Erythroblast (primary cell): ENCODE measurements at regions not wholly inside any gene's neighbourhood (a gene's known extent, or its start where the extent isn't known, plus 50 kb on each side); places are given as distances from the start of the nearest gene placed in this dataset.
"Not testable (repeated sequence)": the region's sequence is repeated elsewhere in the genome, so short reads cannot be mapped to it uniquely, and the experiment has no call there.

Experiments used
- DNase-seq, 2 experiments: peaks; one replicate each; lab custom pipeline; 2025; lab: John Stamatoyannopoulos, UW
- GATA1 ChIP-seq: IDR thresholded peaks from 2 replicates; pipeline ENCODE4 v1.6.1; 2011; ENCODE audit warnings: low read depth, mild to moderate bottlenecking, control low read depth, low read length, moderate library complexity
- POLR2A ChIP-seq: IDR thresholded peaks from 2 replicates; pipeline ENCODE4 v1.6.1; 2011; ENCODE audit warnings: mild to moderate bottlenecking, low read length

DNA sequence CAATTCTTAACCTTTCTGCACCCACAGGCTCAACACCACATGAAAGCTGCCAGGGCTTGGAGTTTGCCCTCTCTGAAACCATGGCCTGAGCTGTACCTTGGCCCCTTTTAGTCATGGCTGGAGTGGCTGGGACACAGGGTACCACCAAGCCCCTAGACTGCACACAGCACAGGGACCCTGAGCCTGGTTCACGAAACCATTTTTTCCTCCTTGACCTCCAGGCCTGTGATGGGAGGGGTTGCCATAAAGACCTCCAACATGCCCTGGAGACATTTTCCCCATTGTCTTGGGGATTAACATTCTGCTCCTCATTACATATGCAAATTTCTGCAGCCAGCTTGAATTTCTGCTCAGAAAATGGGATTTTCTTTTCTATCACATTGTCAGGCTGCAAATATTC, 113.4 kb downstream of the XPNPEP1 start:
- not testable (repeated sequence) for DNase-seq

DNA sequence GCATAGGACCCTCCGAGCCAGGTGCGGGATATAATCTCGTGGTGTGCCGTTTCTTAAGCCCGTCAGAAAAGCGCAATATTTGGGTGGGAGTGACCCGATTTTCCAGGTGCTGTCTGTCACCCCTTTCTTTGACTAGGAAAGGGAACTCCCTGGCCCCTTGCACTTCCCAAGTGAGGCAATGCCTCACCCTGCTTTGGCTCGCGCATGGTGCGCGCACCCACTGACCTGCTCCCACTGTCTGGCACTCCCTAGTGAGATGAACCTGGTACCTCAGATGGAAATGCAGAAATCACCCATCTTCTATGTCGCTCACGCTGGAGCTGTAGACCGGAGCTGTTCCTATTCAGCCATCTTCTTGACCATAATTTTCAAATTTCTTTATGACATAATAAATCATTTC, 122.1 kb downstream of the XPNPEP1 start:
- not testable (repeated sequence) for DNase-seq

DNA sequence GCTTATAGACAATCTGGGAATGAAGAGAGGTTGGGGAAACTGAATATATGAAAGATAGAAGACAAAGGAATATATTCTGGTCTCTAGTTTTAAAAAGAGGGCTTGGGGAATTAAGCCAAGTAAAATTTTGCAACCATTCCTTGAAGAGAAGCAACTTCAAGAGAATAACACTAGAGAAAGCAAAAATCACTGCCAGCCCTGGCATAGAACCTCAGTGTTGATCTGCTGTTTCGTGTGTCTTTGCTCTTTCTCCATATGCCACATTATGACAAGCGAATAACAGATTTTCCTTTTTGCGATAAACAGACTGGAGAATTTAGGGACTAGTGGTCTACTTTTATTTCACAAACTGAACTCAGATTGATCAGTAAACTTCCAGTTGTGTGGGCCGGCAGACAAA, 132.7 kb downstream of the XPNPEP1 start:
- TF ChIP-seq GATA1 (no peak), POLR2A (no peak)

DNA sequence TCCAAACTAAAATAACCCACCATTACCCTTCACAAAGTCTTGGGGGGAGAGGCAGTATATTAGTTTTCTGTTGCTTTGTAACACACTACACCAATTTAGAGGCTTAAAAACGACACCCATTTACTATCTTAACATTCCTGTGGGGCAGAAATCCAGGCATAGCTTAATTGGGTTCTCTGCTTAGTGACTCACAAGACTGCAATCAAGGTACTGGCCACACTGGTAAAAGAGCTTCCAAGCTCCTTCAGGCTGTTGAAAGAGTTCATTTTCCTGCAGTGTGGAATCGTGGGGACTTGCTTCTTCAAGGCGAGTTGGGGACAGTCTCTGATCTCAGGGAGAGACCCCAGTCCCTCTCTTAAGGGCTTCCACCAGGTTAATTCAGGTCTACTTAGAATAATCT, 139.1 kb downstream of the XPNPEP1 start:
- DNase-seq = no peak
- TF ChIP-seq POLR2A = no peak

More for the DNA sequence above, 132.7 kb downstream of the XPNPEP1 start:
- no peak for DNase-seq

DNA sequence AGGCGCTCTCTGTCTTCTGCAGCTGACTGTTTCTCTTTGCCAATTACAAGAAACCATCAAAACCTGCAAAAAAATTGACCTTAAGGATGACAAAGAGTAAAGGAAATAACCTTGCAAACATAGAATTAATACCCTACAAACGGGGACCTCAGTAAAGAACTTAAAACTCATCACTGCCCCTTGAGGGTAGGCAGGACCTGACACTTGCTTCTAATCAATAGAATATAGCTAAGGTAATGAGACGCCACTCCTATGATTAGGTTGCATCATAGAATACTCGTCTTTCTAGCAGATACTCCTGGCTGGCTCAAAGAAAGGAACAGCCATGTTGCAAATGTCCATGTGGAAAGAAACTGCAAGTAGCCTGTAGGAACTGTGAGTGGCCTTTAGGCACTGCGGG, 140.0 kb downstream of the XPNPEP1 start:
- TF ChIP-seq POLR2A = no peak
- no peak for TF ChIP-seq GATA1
- no peak for DNase-seq

DNA sequence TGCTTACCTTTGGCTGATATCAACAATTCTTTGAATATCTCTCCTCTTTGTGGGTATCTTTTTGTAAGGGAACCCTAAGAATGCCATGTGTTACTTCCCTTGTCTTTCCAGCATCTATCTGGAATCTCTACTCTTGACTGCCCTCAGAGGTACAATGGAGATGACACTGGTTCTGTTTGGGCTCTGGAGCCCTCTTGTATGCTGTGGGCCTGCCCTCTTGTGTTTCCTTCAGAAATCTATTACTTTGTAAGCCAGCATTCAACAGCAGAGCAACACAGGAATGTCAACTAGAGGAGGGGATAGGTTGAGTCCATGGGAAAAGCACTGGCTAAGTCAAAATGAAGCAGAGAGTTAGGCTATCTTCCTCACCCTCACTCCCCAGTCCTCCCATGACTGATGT, 142.3 kb downstream of the XPNPEP1 start:
- TF ChIP-seq POLR2A (no peak), GATA1 (no peak)
- no peak for DNase-seq

DNA sequence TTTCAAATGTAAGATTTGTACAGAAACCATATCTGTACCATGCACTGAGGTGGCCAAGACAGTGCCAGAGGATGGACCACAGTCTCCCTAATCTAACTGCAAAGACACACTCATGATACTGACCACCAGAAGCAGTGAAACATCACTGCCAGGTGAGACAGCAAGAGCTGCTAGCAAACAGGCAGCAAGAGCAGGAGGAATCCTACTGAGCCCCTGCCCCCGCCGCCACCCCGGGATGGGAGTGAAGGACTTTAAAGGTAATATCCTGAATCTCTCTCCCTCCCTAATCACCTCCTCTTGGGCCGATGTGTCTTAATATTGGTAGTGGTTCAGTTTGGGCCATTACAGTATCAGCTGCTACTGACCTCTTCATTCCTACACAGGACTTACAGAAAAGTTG, 144.3 kb downstream of the XPNPEP1 start:
- TF ChIP-seq POLR2A (no peak), GATA1 (no peak)
- no peak for DNase-seq

DNA sequence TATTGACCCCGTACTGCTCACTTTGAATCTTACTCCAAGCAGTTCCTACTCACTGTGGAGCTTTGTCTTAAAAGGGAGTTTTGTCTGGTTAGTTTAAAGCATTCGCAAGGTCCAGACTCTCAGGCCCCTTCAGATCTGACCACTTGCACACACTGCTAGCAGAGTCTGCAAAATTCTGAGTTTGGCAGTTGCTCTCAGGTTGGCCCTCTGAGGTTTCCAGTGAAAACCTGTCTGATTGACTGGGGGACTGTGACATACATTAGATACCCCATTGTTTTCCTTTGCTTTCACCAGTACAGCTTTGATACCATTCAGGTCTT, 149.2 kb downstream of the XPNPEP1 start:
- no peak for DNase-seq
- TF ChIP-seq POLR2A = no peak
- TF ChIP-seq GATA1 = no peak

DNA sequence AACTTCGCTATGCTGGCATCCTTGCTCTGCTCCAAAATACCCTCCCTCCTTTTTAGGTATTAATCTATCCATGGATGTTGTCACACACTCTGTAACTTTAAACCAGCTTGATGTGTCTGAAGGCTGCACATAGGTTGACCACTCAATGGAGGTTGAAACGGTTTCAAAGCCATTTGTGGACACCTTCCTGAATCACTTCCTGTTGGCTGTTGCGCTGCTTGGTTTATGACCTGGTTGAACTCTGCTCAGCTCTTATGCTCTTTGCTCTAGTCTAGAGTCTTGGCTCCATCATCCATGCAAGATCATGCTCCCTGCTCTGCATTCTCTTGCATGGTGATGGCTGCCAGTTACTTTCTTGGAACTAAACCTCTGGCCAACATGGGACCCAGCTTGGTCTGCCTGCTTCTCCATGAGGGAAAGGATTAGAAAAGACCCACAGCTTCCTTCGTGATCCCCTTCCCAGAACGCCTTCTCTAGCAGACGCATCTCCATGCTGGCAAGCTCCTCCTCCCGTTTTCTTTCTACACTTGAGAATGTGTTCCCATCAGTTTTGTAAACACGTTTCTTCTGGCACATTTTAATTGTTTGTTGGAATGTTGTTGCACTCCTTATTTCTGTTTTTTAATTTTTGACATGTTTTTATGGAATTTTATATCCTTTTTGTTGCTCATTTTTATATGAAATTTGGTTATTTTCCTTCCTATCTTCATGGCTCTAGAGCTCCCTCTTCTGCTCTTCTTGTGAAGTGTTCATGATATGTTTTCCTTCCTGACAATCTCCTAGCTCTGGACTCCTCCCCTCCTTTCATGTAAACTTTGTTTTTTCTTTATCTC, 149.8 kb downstream of the XPNPEP1 start:
- DNase-seq = peak; percentile 26 to 47
- TF ChIP-seq GATA1 = no peak
- TF ChIP-seq POLR2A = no peak

DNA sequence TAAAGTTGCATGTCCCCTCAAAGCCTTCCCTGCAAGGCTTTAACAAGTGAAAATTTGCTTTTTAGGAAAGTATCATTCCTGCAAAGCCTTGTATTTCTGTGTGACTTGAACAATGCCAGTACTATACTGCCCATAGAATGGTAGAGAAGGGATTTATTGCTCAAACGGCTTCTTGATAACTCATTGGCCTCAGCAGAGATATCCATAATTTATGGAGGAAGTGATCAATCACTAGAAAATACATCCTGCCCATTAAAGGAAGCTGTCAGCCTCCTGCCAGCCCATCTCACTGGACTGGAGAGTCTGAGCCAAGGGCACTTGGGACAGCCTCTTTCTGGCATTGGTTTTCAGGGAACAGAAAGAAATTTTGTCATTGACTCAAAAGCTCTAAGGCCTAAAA, 152.6 kb downstream of the XPNPEP1 start:
- TF ChIP-seq GATA1 (no peak), POLR2A (no peak)
- no peak for DNase-seq

DNA sequence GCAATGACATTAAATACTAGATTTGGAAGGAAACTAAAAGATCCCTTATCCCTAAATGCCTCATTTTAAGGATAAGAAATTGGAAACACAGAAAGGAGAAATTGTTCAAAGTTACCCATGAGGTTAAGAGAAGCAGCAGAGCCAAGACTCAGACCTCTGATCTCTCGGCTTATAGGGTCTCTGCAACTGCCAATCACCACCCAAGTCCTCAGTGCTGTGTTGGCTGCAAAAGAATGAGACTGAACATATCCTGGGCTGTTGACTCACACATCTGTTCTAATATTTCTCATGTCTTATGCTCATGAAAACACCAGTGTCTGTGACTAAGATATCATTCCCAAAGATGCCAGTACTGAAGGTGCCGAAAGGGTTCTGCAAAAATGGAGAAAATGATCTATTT, 153.3 kb downstream of the XPNPEP1 start:
- DNase-seq = no peak
- TF ChIP-seq GATA1 = no peak
- TF ChIP-seq POLR2A = no peak

DNA sequence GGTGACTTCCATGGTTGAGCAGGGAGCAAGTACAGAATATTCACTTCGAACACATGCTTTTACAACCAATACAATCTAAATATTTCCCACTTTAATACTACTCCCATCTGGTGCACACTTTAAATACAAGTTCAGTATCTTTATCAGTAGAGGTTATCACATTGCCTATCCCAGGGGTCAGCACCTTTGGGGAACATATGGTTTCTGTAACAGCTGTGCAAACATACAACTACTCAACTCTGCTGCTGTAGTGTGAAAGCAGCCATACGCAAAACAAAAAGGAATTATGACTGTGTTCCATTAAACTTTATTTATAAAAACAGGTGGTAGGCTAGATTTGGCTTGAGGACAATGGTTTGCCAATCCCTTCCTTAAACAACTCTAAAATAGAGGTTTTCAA, 157.5 kb downstream of the XPNPEP1 start:
- no peak for DNase-seq

DNA sequence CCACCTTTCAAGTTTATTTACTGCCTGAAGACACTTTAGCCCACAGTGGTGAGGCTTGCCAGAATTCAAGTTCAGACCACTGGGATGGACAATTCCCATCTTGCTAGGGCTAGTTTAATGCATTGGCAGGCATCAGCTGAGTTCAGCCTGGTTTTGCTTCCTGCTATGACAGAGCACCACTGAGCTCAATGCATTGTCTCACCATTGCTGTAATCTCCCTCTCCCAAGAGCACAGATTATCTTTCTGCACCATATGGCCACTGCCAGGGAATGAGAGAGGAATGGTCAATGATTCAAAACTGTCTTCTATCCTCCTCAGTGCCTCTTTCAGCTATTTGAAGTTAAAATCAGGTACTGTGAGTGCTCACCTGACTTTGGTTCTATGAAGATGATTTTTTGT, 160.8 kb downstream of the XPNPEP1 start:
- no peak for DNase-seq
- no peak for TF ChIP-seq GATA1
- no peak for TF ChIP-seq POLR2A

More for the DNA sequence above, 157.5 kb downstream of the XPNPEP1 start:
- TF ChIP-seq GATA1 (no peak), POLR2A (no peak)

DNA sequence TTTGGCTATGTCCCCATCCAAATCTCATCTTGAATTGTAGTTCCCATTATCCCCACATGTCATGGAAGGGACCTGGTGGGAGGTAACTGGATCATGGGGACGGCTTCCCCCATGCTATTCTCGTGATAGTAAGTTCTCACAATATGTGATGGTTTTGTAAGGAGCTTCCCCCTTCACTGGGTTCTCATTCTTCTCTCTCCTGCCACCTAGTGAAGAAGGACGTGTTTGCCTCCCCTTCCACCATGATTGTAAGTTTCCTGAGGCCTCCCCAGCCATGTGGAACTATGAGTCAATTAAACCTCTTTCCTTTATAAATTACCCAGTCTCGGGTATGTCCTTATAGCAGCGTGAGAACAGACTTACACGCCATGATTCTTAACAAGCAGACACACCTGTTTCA, 165.6 kb downstream of the XPNPEP1 start:
- DNase-seq = peak in 1 of 2 experiments; percentile 7

DNA sequence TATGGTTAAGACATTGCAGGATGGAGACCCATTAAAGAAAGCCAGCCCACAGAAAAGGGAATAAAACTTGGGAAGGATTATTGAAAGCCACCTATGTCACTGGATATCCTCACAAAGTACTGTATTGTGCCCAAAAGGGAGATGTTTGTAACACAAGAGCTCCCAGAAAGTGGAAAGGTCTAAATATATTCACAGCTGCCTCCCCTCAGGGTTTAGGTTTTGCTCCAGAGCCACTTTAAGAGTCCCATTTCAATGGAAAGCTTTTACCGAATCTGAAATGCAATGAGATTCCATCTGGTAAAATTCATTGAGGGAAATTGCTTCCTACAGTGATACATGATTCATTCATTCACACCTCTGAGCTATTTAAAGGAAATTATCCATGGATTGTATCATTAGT, 176.4 kb downstream of the XPNPEP1 start:
- TF ChIP-seq POLR2A (no peak), GATA1 (no peak)
- no peak for DNase-seq

DNA sequence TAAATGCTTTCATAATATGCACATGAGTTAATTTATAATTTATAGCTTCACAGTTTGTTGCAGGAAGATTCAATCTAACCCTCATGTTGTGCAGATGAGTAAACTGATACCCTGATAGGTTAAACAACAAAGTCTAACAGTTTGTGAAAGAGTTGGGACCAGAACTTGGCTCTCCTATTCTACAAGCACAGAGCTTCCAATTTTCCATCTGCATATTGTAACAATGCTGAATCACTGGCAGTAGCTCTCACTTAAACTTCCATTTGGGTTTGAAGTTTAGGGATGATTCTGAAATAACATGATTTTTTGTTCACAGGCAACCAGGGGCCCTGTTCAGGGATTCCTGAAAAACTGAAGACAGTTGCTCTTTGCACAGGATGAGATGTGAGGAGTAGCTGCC, 179.3 kb downstream of the XPNPEP1 start:
- no peak for TF ChIP-seq GATA1
- no peak for TF ChIP-seq POLR2A
- no peak for DNase-seq

DNA sequence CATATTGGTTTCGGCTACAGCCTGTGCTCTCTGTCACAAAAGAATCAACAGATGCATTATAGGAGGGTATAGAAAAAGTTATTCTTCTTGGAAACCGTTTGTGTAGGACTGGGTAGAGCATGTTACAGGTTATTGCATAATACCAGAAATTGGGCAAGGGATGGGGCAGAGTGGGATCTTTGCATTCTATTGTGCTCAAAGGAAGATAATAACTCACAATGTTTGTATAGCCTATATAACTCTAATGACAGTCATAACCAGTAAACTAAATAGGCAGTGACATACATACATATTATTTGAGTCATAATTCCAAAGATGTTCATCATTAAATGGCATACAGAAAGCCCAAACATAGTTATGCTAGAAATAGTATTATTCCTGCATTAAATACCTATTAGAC, 179.7 kb downstream of the XPNPEP1 start:
- TF ChIP-seq GATA1 (no peak), POLR2A (no peak)
- DNase-seq = no peak
